ENCODE measurements at regions not wholly inside any gene's neighbourhood (a gene's known extent, or its start where the extent isn't known, plus 50 kb on each side); places are given as distances from the start of the nearest gene placed in this dataset.

DNA sequence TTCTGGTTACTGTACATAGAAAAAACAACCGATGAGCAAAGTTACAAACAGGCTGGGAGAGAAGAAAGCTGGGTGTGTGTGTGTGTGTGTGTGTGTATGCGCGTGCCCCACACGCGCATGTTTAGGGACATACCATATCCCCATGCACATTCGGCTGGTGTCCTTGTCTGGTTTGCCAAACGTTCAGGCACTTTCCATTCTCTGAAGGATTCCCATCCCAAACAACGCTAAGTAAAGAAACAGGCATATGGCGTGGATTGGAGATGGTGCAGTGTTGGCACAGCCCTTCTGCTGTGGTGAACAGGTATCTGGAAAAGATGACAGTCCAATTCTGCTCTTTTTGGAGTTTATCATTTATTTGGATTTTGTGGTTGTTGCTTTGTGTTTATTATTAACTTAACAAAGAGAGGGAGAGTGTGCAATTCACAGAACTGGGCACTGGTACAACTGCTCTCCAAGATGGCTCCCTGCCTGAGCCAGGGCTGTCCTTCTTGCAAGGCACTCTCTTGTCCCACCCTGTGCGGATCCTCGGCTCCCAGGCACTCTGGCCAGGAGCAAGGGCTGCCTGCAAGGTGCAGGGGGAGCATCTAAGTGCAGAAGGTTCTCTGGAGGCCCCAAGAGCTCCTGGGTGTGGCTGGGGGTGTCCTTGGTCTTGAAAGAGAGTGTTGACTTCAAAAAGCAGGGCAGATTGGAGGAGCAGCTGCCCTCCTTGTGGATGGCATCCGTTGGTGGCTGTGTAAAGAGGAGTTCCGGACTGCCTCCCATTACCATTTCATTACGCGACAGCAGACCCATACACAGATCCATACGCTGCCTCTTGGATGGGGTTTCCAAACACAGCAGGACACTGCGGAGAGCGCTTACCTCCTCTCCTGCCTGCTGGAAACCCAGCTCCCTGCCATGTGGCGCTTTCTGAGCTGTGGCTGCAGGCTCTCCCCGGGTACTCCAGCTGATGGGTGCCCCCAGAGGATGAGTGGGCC is 263.1 kb downstream of the ZNF536 start:
- no peaks in the 10 kb centered on the region for H3K4me1 Mint-ChIP-seq (ENCODE audit: low read depth)
- no peak overlapping the region for H3K27ac Mint-ChIP-seq
- H3K4me3 Mint-ChIP-seq: no peak overlapping the region
- peaks cover 3% of the 10 kb centered on the region for H3K27me3 Mint-ChIP-seq
- no peaks in the 10 kb centered on the region for H3K36me3 Mint-ChIP-seq
- H3K9me3 Mint-ChIP-seq (ENCODE audit: low read depth): no peaks in the 10 kb centered on the region

DNA sequence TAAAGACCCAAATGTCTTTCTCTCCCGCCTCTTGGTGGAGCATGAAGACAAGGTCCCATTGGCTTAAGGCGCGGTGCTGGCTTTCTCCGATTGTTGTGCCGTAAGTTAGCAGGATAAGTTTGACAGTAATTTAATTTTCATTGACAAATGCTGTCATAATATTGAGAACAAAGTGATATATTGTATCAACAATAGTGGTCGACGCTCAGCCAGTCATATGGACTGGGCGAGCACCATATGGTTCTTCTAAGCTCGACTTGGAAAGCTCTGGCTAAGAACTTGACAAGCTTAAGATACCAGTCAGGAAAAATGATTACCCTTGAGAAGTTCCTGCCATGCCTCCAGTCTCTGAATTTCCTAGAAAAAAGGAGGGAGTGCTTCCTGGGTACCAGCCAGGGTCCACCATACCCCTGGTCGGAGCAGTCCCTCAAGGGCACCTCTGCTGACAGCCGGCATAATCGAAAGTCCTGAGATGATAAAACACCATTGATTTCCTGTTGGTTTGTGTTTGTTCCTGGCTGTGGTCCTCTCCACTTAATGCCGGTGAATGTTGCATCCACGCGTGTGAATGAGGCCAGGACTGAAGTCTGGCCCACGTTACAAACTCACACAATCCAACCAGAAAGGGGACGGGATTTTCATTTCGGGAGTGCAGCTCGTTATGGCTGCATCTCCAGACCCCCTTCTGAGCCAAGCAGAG is 262.1 kb downstream of the ZNF536 start:
- Mint-ChIP-seq H3K4me3 (no peak overlapping the region), H3K27me3 (peaks cover 3% of the 10 kb centered on the region), H3K9me3 (ENCODE audit: low read depth) (no peaks in the 10 kb centered on the region), H3K27ac (no peak overlapping the region), H3K36me3 (no peaks in the 10 kb centered on the region), H3K4me1 (ENCODE audit: low read depth) (no peaks in the 10 kb centered on the region)

DNA sequence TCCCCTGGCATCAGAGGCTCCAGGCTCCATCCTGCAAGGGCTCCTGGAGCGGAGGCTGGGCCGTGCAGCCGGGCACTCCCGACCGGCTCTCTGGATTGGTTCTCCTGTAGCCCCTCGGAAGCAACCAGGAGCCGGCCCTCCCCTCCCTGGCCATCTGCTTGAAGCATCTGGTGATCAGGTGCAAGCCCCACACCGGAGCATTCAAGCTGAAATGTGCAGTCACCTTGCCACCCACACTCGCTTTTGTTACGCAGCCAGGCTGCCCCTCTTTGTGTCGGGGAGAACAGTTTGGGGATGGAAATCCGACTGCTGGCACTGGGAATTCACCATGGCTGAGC is 258.8 kb downstream of the ZNF536 start:
- H3K4me1 Mint-ChIP-seq (ENCODE audit: low read depth): no peaks in the 10 kb centered on the region
- no peak overlapping the region for H3K27ac Mint-ChIP-seq
- no peak overlapping the region for H3K4me3 Mint-ChIP-seq
- H3K36me3 Mint-ChIP-seq: no peaks in the 10 kb centered on the region
- no peaks in the 10 kb centered on the region for H3K9me3 Mint-ChIP-seq (ENCODE audit: low read depth)
- H3K27me3 Mint-ChIP-seq: peaks cover 2% of the 10 kb centered on the region

DNA sequence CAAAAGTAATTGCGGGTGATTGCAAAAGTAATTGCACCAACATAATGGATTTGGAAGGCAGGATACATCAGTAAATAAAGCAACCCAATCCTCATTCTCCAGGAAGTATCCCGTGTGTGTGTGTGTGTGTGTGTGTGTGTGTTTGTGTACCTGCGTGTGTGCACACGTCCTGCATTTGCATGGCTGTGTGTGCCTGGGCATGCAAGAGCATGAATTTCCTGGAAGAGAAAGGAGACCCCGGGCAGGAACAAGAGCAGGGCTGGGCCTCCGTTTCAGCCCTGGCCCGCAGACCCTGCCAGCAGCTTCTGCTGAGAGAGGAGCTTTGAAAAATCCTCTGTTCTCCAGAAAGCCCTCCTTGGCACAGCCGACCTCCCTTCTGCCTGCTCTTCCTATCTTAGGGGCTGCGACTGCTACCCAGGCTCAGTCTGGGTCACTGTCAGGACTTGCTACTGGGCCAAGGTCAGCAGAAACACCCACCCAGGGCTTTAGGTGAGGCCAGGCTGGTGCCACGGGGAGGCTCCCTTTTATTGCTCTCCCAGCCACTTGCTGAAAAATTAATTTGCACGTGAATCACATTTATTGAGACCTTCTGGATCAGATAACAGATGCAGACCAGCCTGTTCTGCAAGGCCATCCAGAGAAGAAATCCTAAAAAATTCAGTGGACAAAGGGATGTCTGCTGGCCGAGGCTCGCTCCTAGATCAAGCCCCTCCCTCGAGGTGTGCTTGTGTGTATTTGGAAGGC is 258.3 kb downstream of the ZNF536 start:
- peaks cover 2% of the 10 kb centered on the region for H3K27me3 Mint-ChIP-seq
- H3K27ac Mint-ChIP-seq: no peak overlapping the region
- no peaks in the 10 kb centered on the region for H3K9me3 Mint-ChIP-seq (ENCODE audit: low read depth)
- no peaks in the 10 kb centered on the region for H3K36me3 Mint-ChIP-seq
- no peaks in the 10 kb centered on the region for H3K4me1 Mint-ChIP-seq (ENCODE audit: low read depth)
- no peak overlapping the region for H3K4me3 Mint-ChIP-seq

DNA sequence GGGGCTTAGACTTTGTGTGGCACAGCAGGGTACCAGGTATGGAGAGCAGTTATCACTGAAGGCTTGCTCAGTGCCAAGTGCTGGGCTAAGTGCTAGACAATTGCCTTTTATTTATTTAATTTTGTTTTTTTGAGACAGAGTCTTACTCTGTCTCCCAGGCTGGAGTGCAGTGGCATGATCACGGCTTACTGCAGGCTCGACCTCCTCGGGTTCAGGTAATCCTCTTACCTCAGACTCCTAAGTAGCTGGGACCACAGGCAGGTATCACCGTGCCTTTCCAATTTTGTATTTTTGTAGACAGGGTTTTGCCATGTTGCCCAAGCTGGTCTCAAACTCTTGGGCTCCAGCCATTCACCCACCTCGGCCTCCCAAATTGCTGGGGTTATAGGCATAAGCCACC is 256.9 kb downstream of the ZNF536 start:
- no peaks in the 10 kb centered on the region for H3K36me3 Mint-ChIP-seq
- H3K4me1 Mint-ChIP-seq (ENCODE audit: low read depth): no peaks in the 10 kb centered on the region
- H3K27me3 Mint-ChIP-seq: peaks cover 5% of the 10 kb centered on the region
- no peak overlapping the region for H3K4me3 Mint-ChIP-seq
- H3K27ac Mint-ChIP-seq: no peak overlapping the region
- no peaks in the 10 kb centered on the region for H3K9me3 Mint-ChIP-seq (ENCODE audit: low read depth)

DNA sequence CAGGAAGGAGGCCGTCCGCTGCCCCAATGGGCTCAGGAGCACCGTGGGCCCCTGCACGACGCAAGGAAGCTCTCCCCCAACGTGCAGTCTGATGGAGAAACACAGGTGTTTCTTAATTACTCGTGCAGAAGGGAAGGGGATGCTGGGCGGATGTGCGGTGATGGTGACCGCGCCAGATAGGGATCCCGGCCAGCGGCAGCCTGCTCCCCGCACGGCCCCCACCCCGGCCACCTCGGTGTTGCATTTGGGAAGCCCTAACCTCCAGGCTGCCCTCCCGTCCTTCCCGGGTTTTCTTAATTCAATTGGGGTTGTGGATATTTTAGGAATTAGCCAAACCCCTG is 254.4 kb downstream of the ZNF536 start:
- Mint-ChIP-seq H3K4me3 (no peak overlapping the region), H3K4me1 (ENCODE audit: low read depth) (no peaks in the 10 kb centered on the region), H3K27ac (no peak overlapping the region), H3K27me3 (peaks cover 6% of the 10 kb centered on the region), H3K9me3 (ENCODE audit: low read depth) (peaks cover 6% of the 10 kb centered on the region), H3K36me3 (no peaks in the 10 kb centered on the region)

DNA sequence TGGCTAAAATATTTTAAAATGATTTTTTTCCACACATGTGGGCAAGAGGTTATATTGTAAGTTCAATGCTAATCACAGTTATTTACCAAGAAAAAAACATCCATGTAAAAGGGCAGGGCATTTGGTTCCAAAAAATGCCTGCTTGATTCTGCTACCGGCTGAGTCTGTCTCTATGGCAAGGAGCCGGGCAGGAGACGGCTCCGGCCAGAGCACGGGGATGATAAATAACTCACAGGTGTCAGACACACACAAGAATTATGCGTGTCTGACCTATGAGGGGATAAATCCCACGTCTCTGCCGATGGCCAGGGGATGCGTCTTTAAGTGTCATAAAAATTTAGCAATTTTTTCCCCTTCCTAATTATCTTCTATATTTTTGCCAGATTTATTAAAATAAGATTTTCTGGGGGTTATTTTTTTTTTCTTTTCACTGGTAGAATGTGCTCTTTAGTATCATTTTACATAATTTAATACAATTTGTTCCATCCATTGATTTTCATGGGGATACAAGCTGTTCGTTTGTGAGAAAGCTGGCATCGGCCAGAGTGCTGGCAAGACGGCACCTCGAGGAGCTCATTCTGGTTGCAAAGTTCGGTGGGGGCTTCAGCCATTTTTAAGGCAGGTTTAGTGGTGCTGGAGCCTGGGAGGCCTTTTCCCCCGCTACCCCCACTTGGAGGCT is 253.9 kb downstream of the ZNF536 start:
- Mint-ChIP-seq H3K9me3 (ENCODE audit: low read depth) (peaks cover 6% of the 10 kb centered on the region), H3K4me1 (ENCODE audit: low read depth) (no peaks in the 10 kb centered on the region), H3K27me3 (peaks cover 6% of the 10 kb centered on the region), H3K36me3 (no peaks in the 10 kb centered on the region), H3K27ac (no peak overlapping the region), H3K4me3 (no peak overlapping the region)

DNA sequence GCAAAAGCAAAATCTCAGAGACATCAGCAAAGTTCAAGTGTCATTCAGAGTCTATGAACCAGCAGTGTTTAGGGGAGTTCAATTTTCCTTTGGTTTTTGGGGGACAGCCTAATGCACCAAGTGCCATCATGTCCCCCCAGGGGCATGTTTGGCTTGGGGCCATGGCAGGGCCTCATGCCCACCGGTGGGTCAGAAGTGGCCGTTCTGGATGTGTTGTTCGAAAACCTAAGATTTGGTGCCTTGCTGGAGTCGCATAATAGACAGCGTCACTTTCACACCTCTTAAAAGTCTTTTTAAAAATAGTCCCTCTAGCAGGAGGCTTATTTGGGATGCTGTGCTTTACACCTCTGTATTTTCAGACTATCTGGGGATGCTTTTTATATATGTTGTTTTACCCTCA is 250.1 kb downstream of the ZNF536 start:
- H3K4me1 Mint-ChIP-seq (ENCODE audit: low read depth): no peaks in the 10 kb centered on the region
- H3K9me3 Mint-ChIP-seq (ENCODE audit: low read depth): peaks cover 6% of the 10 kb centered on the region
- no peaks in the 10 kb centered on the region for H3K36me3 Mint-ChIP-seq
- H3K27me3 Mint-ChIP-seq: peaks cover 6% of the 10 kb centered on the region
- no peak overlapping the region for H3K4me3 Mint-ChIP-seq
- no peak overlapping the region for H3K27ac Mint-ChIP-seq

DNA sequence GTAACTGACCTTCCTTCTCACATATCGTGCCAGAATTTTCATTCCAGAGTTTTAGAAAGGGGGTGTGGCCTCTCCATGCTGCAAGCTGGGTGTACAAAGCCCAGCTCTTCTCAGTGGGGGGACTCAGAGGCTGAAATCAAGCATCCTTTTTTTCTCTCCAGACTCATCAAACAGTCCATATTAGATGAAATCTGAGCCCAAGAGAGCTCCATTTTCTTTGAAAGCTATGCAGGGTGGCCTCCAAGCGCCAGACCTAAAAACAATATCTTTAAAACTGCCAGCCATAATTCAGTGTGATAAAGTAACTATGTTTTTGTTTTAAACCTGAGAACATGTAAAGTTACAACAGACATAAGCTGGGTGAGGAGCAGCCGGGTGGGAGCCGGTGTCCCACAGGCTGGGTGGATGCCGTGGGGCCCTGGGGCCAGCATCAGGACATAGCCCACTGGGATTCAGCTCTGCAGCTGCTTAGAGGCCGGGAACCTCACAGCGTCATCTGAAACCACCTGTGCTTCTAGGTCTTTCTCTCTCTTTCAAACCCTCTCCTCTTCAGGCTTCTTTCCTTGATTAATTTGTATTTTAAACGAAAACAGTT is 249.2 kb downstream of the ZNF536 start:
- Mint-ChIP-seq H3K27me3 (peaks cover 6% of the 10 kb centered on the region), H3K4me3 (no peak overlapping the region), H3K27ac (no peak overlapping the region), H3K36me3 (no peaks in the 10 kb centered on the region), H3K9me3 (ENCODE audit: low read depth) (peaks cover 6% of the 10 kb centered on the region), H3K4me1 (ENCODE audit: low read depth) (no peaks in the 10 kb centered on the region)

DNA sequence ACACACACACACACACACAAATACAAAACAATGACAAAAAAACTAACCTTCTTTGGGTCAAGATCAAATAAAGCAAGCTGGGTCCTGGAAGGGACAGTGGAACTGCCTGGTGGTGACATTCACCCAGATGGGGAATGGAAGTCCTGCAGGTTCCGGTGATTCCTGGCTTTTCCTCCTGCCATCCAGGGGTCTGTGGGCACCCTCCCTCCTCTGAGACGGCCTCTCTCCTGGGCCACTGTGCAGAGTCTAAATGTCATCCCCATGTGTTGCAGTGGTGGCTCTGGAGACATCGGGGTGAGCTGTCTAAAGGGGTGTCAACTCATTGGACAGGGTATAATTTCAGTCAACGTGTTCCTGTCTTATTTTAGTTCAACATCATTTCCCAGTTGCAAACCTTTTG is 248.2 kb downstream of the ZNF536 start:
- H3K27me3 Mint-ChIP-seq: peaks cover 6% of the 10 kb centered on the region
- no peaks in the 10 kb centered on the region for H3K36me3 Mint-ChIP-seq
- H3K4me3 Mint-ChIP-seq: no peak overlapping the region
- no peaks in the 10 kb centered on the region for H3K4me1 Mint-ChIP-seq (ENCODE audit: low read depth)
- peaks cover 6% of the 10 kb centered on the region for H3K9me3 Mint-ChIP-seq (ENCODE audit: low read depth)
- no peak overlapping the region for H3K27ac Mint-ChIP-seq

DNA sequence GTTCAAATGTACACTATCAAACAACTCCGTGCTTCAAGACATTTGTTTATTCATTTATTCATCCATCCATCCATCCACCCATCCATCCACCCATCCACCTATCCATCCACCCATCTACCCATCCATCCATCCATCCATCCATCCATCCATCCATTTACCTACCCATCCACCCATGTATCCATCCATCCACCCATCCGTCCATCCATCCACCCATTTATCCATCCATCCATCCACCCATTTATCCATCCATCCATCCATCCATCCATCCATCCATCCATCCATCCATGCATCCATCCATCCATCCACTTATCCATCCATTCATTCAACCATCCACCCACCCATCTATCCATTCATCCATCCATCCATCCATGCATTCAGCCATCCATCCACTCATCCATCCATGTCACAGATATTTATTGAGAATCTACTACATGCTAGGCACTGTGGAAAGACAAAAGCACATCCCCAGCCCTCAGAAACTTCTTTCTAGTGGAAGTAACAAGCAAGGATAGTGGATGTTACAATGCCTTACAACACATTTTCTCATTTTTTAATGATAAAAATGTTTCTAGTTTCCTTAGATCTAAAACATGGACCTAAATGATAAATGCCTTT is 237.6 kb downstream of the ZNF536 start:
- H3K4me3 Mint-ChIP-seq: no peak overlapping the region
- H3K27me3 Mint-ChIP-seq: no peaks in the 10 kb centered on the region
- H3K27ac Mint-ChIP-seq: no peak overlapping the region

DNA sequence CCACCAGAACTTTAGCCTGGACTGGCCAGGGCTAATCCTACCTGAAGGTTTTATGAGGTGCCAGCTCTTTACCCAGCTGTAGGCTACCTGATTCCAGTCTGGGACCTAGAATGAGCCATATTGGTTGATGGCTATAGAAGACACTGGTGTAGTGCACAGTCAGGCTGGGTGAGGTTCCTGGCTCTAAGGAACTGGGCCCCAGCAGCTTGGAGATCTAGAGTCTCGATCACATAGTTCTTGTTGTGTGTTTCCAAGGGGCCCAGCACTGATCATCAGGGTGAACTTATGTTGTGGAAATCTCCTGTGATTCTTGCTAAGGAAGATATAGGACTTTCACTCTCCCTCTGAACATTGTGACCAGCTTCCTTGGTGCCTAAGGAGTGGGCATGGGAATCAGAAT is 236.3 kb downstream of the ZNF536 start:
- Mint-ChIP-seq H3K4me3 (no peak overlapping the region), H3K36me3 (no peaks in the 10 kb centered on the region), H3K9me3 (ENCODE audit: low read depth) (peaks cover 3% of the 10 kb centered on the region), H3K4me1 (ENCODE audit: low read depth) (no peaks in the 10 kb centered on the region), H3K27me3 (no peaks in the 10 kb centered on the region), H3K27ac (no peak overlapping the region)

More for the DNA sequence above, 237.6 kb downstream of the ZNF536 start:
- peaks cover 3% of the 10 kb centered on the region for H3K9me3 Mint-ChIP-seq (ENCODE audit: low read depth)
- H3K4me1 Mint-ChIP-seq (ENCODE audit: low read depth): no peaks in the 10 kb centered on the region
- H3K36me3 Mint-ChIP-seq: no peaks in the 10 kb centered on the region

Measured in activated naive CD8-positive, alpha-beta T cell (primary cell).